Renal cortex interstitium (tissue), 11 donors: ENCODE measurements at regions not wholly inside any gene's neighbourhood (a gene's known extent, or its start where the extent isn't known, plus 50 kb on each side); places are given as distances from the start of the nearest gene placed in this dataset.

Experiments
- DNase-seq, 11 donors: peaks; one replicate each; pipeline ENCODE4 v3.0.0-alpha.2; 2013; ENCODE audit warnings: low read depth in 9 of 11, low spot score in 4 of 11; ENCODE audit errors: extremely low read depth in 1 of 11

GRCh38 chr6:147136057-147136456, 68.2 kb upstream of the STXBP5 start:
- DNase-seq, result no peak

- DNase-seq, result no peak
Observed at GRCh38 chr6:147137986-147138385, 66.2 kb upstream of the STXBP5 start.

- DNase-seq, result no peak
Observed at GRCh38 chr6:147138835-147139234, 65.4 kb upstream of the STXBP5 start.

GRCh38 chr6:147141711-147142308, 62.4 kb upstream of the STXBP5 start:
- DNase-seq, result peak in 2 of 11 donors; percentile 8

- DNase-seq, result no peak
Observed at GRCh38 chr6:147142684-147143245, 61.5 kb upstream of the STXBP5 start.

GRCh38 chr6:147149092-147149491, 55.1 kb upstream of the STXBP5 start:
- DNase-seq, result no peak

- no peak for DNase-seq
Observed at GRCh38 chr6:147149826-147150225, 54.4 kb upstream of the STXBP5 start.

GRCh38 chr6:147150293-147150692, 53.9 kb upstream of the STXBP5 start:
- DNase-seq, result no peak
